ENCODE measurements at regions not wholly inside any gene's neighbourhood (a gene's known extent, or its start where the extent isn't known, plus 50 kb on each side); places are given as distances from the start of the nearest gene placed in this dataset.
"Not testable (repeated sequence)": the region's sequence is repeated elsewhere in the genome, so short reads cannot be mapped to it uniquely, and the experiment has no call there.

GRCh38 chr7:10460474-10460873 lies 513.2 kb upstream of the PHF14 start:
- no peak overlapping the region for H3K27ac ChIP-seq
- WGBS, 2 donors = 82 to 90% methylated on average over 2 of the region's 2 CpGs
- DNase-seq (no peak), ATAC-seq (ENCODE audit: low FRiP score in 2 of 2) (no peak)
- TF ChIP-seq POLR2A (IDR thresholded peaks at IDR 0.05) (no peak), POLR2AphosphoS5 (IDR thresholded peaks at IDR 0.05) (no peak), CTCF (IDR thresholded peaks at IDR 0.05) (no peak), EP300 (IDR thresholded peaks at IDR 0.05) (no peak)
- no peaks in the 10 kb centered on the region for H3K27me3 ChIP-seq
- no peak overlapping the region for H3K4me3 ChIP-seq
- no peaks in the 10 kb centered on the region for H3K4me1 ChIP-seq
- H3K9me3 ChIP-seq = peaks cover 0 to 10% (median 2%) of the 10 kb centered on the region in 4 donors
- H3K36me3 ChIP-seq = no peaks in the 10 kb centered on the region

- Histone ChIP-seq H3K36me3 (no peaks in the 10 kb centered on the region), H3K27ac (no peak overlapping the region), H3K27me3 (no peaks in the 10 kb centered on the region), H3K9me3 (no peaks in the 10 kb centered on the region), H3K4me1 (no peaks in the 10 kb centered on the region), H3K4me3 (no peak overlapping the region)
- ATAC-seq (ENCODE audit: low FRiP score in 2 of 2) = no peak
- no peak for DNase-seq
- TF ChIP-seq CTCF (IDR thresholded peaks at IDR 0.05) (no peak), EP300 (IDR thresholded peaks at IDR 0.05) (no peak), POLR2A (IDR thresholded peaks at IDR 0.05) (no peak), POLR2AphosphoS5 (IDR thresholded peaks at IDR 0.05) (no peak)
Observed at GRCh38 chr7:10463701-10464100, 510.0 kb upstream of the PHF14 start.

- ATAC-seq (ENCODE audit: low FRiP score in 2 of 2); H3K4me1 ChIP-seq; H3K27ac ChIP-seq; H3K36me3 ChIP-seq; H3K27me3 ChIP-seq; H3K9me3 ChIP-seq; H3K4me3 ChIP-seq: not testable (repeated sequence)
- no CpG with 5 or more reads among the region's 30 CpGs for WGBS, 2 donors
- DNase-seq = peak in 1 of 2 donors; percentile 57
Observed at GRCh38 chr7:10465536-10465935, 508.1 kb upstream of the PHF14 start.

- WGBS, 2 donors = 87 to 89% methylated on average over 6 of the region's 6 CpGs
Observed at GRCh38 chr7:10468908-10469307, 504.8 kb upstream of the PHF14 start.

GRCh38 chr7:10469476-10469875 lies 504.2 kb upstream of the PHF14 start:
- Histone ChIP-seq H3K27me3 (no peaks in the 10 kb centered on the region), H3K9me3 (no peaks in the 10 kb centered on the region), H3K27ac (no peak overlapping the region), H3K4me1 (no peaks in the 10 kb centered on the region), H3K4me3 (no peak overlapping the region), H3K36me3 (no peaks in the 10 kb centered on the region)
- TF ChIP-seq CTCF (IDR thresholded peaks at IDR 0.05) = no peak
- no peak for TF ChIP-seq POLR2A (IDR thresholded peaks at IDR 0.05)
- no peak for TF ChIP-seq EP300 (IDR thresholded peaks at IDR 0.05)
- TF ChIP-seq POLR2AphosphoS5 (IDR thresholded peaks at IDR 0.05) = no peak
- DNase-seq (no peak), ATAC-seq (ENCODE audit: low FRiP score in 2 of 2) (no peak)
- 68 to 76% methylated on average over 7 of the region's 7 CpGs for WGBS, 2 donors

More at GRCh38 chr7:10468908-10469307, 504.8 kb upstream of the PHF14 start:
- Histone ChIP-seq H3K36me3 (no peaks in the 10 kb centered on the region), H3K27me3 (no peaks in the 10 kb centered on the region), H3K27ac (no peak overlapping the region), H3K9me3 (no peaks in the 10 kb centered on the region), H3K4me1 (no peaks in the 10 kb centered on the region), H3K4me3 (no peak overlapping the region)
- no peak for ATAC-seq (ENCODE audit: low FRiP score in 2 of 2)
- no peak for TF ChIP-seq CTCF (IDR thresholded peaks at IDR 0.05)
- TF ChIP-seq POLR2A (IDR thresholded peaks at IDR 0.05) = no peak
- no peak for TF ChIP-seq EP300 (IDR thresholded peaks at IDR 0.05)
- TF ChIP-seq POLR2AphosphoS5 (IDR thresholded peaks at IDR 0.05) = no peak
- DNase-seq = no peak

Data from upper lobe of left lung (tissue), 6 donors.